CD4-positive, CD25-positive, alpha-beta regulatory T cell (primary cell): ENCODE measurements at regions not wholly inside any gene's neighbourhood (a gene's known extent, or its start where the extent isn't known, plus 50 kb on each side); places are given as distances from the start of the nearest gene placed in this dataset.

Source experiments
- ATAC-seq, 2 donors: fragments of 150-1000 bp; cut with Tn5 transposase; one replicate each; pipeline ENCODE4 v1.10.0; 2021; ENCODE audit warnings: low read depth in 2 of 2, moderate number of reproducible peaks in 2 of 2, moderate library complexity in 1 of 2
- DNase-seq, 3 donors: peaks; one replicate each; pipeline versions ENCODE4 v3.0.0 to v3.0.0-alpha.2; 2012 to 2022; ENCODE audit warnings: mixed read lengths in 1 of 3
- H3K27ac ChIP-seq: one replicate; pipeline ENCODE4 v1.7.0; 2013; ENCODE audit warnings: mild to moderate bottlenecking, low read length; ENCODE audit not compliant: insufficient read depth, poor library complexity, severe bottlenecking
- H3K27me3 ChIP-seq: one replicate; pipeline ENCODE4 v1.7.0; 2013; ENCODE audit warnings: low read length; ENCODE audit not compliant: control insufficient read depth, insufficient read depth
- H3K36me3 ChIP-seq: one replicate; pipeline ENCODE4 v1.7.0; 2013; ENCODE audit warnings: mild to moderate bottlenecking, low read length, moderate library complexity; ENCODE audit not compliant: control insufficient read depth, insufficient read depth
- H3K4me1 ChIP-seq: 2 replicates; pipeline ENCODE4 v1.7.0; 2013; ENCODE audit warnings: mild to moderate bottlenecking, low read length; ENCODE audit not compliant: insufficient read depth, control insufficient read depth, poor library complexity, severe bottlenecking
- H3K4me3 ChIP-seq: one replicate; pipeline ENCODE4 v1.7.0; 2013; ENCODE audit warnings: low read depth, mild to moderate bottlenecking, low read length, moderate library complexity
- H3K9me3 ChIP-seq, 2 experiments: 1 replicate in 1 of 2; 2 replicates in 1 of 2; pipeline ENCODE4 v1.7.0; 2013; ENCODE audit warnings: low read length in 2 of 2, mild to moderate bottlenecking in 1 of 2, moderate library complexity in 1 of 2; ENCODE audit not compliant: control insufficient read depth in 2 of 2
- H3K27ac Mint-ChIP-seq, 3 donors: one replicate each; pipeline ENCODE4 v1.8.0; 2020 to 2022; ENCODE audit warnings: mild to moderate bottlenecking in 3 of 3, mixed read lengths in 3 of 3, moderate library complexity in 2 of 3
- H3K27me3 Mint-ChIP-seq: one replicate; pipeline ENCODE4 v1.8.0; 2022; ENCODE audit warnings: mild to moderate bottlenecking, mixed read lengths
- H3K36me3 Mint-ChIP-seq: one replicate; pipeline ENCODE4 v1.8.0; 2020; ENCODE audit warnings: mixed read lengths
- H3K4me1 Mint-ChIP-seq, 4 donors: one replicate each; pipeline ENCODE4 v1.8.0; 2020 to 2022; ENCODE audit warnings: mixed read lengths in 4 of 4, mild to moderate bottlenecking in 1 of 4
- H3K4me3 Mint-ChIP-seq, 4 donors: one replicate each; pipeline ENCODE4 v1.8.0; 2020 to 2022; ENCODE audit warnings: mild to moderate bottlenecking in 4 of 4, mixed read lengths in 4 of 4, moderate library complexity in 3 of 4
- H3K9me3 Mint-ChIP-seq, 7 donors: one replicate each; pipeline ENCODE4 v1.8.0; 2020 to 2022; ENCODE audit warnings: mixed read lengths in 7 of 7, mild to moderate bottlenecking in 3 of 7, moderate library complexity in 2 of 7

- no peaks in the 10 kb centered on the region for H3K36me3 Mint-ChIP-seq
- H3K9me3 Mint-ChIP-seq = no peaks in the 10 kb centered on the region
- H3K27ac Mint-ChIP-seq = no peak overlapping the region
- DNase-seq (no peak), ATAC-seq (no peak)
- H3K27me3 ChIP-seq = no peaks in the 10 kb centered on the region
- no peak overlapping the region for H3K4me3 Mint-ChIP-seq
- H3K27me3 Mint-ChIP-seq = no peaks in the 10 kb centered on the region
- H3K36me3 ChIP-seq = no peaks in the 10 kb centered on the region
- no peaks in the 10 kb centered on the region for H3K4me1 Mint-ChIP-seq
- no peak overlapping the region for H3K27ac ChIP-seq
- H3K9me3 ChIP-seq = no peaks in the 10 kb centered on the region
- no peaks in the 10 kb centered on the region for H3K4me1 ChIP-seq
- H3K4me3 ChIP-seq = no peak overlapping the region
These were observed 184.3 kb downstream of the THBS2 start for GRCh38 chr6:169069356-169069755.

GRCh38 chr6:169064194-169064593, 189.5 kb downstream of the THBS2 start:
- Histone ChIP-seq H3K27ac (no peak overlapping the region), H3K27me3 (no peaks in the 10 kb centered on the region), H3K9me3 (no peaks in the 10 kb centered on the region), H3K4me3 (no peak overlapping the region), H3K36me3 (no peaks in the 10 kb centered on the region), H3K4me1 (no peaks in the 10 kb centered on the region)
- Mint-ChIP-seq H3K36me3 (no peaks in the 10 kb centered on the region), H3K27ac (no peak overlapping the region), H3K27me3 (peaks cover 6% of the 10 kb centered on the region), H3K9me3 (peaks cover 0 to 2% (median 0%) of the 10 kb centered on the region in 7 donors), H3K4me1 (no peaks in the 10 kb centered on the region), H3K4me3 (no peak overlapping the region)
- DNase-seq (no peak), ATAC-seq (no peak)

GRCh38 chr6:169062272-169062671, 191.4 kb downstream of the THBS2 start:
- Mint-ChIP-seq H3K27ac (no peak overlapping the region), H3K27me3 (peaks cover 10% of the 10 kb centered on the region), H3K9me3 (peaks cover 0 to 2% (median 1%) of the 10 kb centered on the region in 7 donors), H3K36me3 (no peaks in the 10 kb centered on the region), H3K4me3 (no peak overlapping the region), H3K4me1 (no peaks in the 10 kb centered on the region)
- Histone ChIP-seq H3K27me3 (no peaks in the 10 kb centered on the region), H3K4me3 (no peak overlapping the region), H3K9me3 (no peaks in the 10 kb centered on the region), H3K36me3 (no peaks in the 10 kb centered on the region), H3K4me1 (no peaks in the 10 kb centered on the region), H3K27ac (no peak overlapping the region)
- DNase-seq = no peak
- ATAC-seq = no peak

- Mint-ChIP-seq H3K27me3 (peaks cover 10% of the 10 kb centered on the region), H3K27ac (no peak overlapping the region), H3K36me3 (no peaks in the 10 kb centered on the region), H3K4me1 (peaks cover 0 to 4% (median 2%) of the 10 kb centered on the region in 4 donors), H3K9me3 (peaks cover 0 to 8% (median 2%) of the 10 kb centered on the region in 7 donors), H3K4me3 (no peak overlapping the region)
- Histone ChIP-seq H3K4me3 (no peak overlapping the region), H3K27me3 (no peaks in the 10 kb centered on the region), H3K36me3 (no peaks in the 10 kb centered on the region), H3K9me3 (no peaks in the 10 kb centered on the region), H3K27ac (no peak overlapping the region), H3K4me1 (no peaks in the 10 kb centered on the region)
- ATAC-seq = no peak
- DNase-seq = no peak
These were observed 195.0 kb downstream of the THBS2 start for GRCh38 chr6:169058634-169059033.

- Mint-ChIP-seq H3K27me3 (peaks cover 6% of the 10 kb centered on the region), H3K36me3 (no peaks in the 10 kb centered on the region), H3K4me3 (no peak overlapping the region), H3K9me3 (peaks cover 0 to 8% (median 2%) of the 10 kb centered on the region in 7 donors), H3K4me1 (peaks cover 0 to 4% (median 2%) of the 10 kb centered on the region in 4 donors), H3K27ac (no peak overlapping the region)
- Histone ChIP-seq H3K9me3 (no peaks in the 10 kb centered on the region), H3K36me3 (no peaks in the 10 kb centered on the region), H3K4me3 (no peak overlapping the region), H3K4me1 (no peaks in the 10 kb centered on the region), H3K27me3 (no peaks in the 10 kb centered on the region), H3K27ac (no peak overlapping the region)
- DNase-seq (no peak), ATAC-seq (no peak)
These were observed 201.2 kb downstream of the THBS2 start for GRCh38 chr6:169052462-169052861.

GRCh38 chr6:169051371-169051770, 202.3 kb downstream of the THBS2 start:
- no peaks in the 10 kb centered on the region for H3K9me3 ChIP-seq
- H3K27ac ChIP-seq = no peak overlapping the region
- no peaks in the 10 kb centered on the region for H3K36me3 Mint-ChIP-seq
- H3K27me3 Mint-ChIP-seq = peaks cover 6% of the 10 kb centered on the region
- no peaks in the 10 kb centered on the region for H3K4me1 ChIP-seq
- no peak overlapping the region for H3K27ac Mint-ChIP-seq
- H3K4me3 Mint-ChIP-seq = no peak overlapping the region
- ATAC-seq (no peak), DNase-seq (no peak)
- H3K27me3 ChIP-seq = no peaks in the 10 kb centered on the region
- H3K36me3 ChIP-seq = no peaks in the 10 kb centered on the region
- H3K4me3 ChIP-seq = no peak overlapping the region
- peaks cover 0 to 6% (median 0%) of the 10 kb centered on the region in 7 donors for H3K9me3 Mint-ChIP-seq
- peaks cover 0 to 4% (median 2%) of the 10 kb centered on the region in 4 donors for H3K4me1 Mint-ChIP-seq

- H3K27ac ChIP-seq = no peak overlapping the region
- Mint-ChIP-seq H3K9me3 (peaks cover 0 to 2% (median 0%) of the 10 kb centered on the region in 7 donors), H3K4me1 (no peaks in the 10 kb centered on the region), H3K27ac (no peak overlapping the region), H3K4me3 (no peak overlapping the region), H3K27me3 (peaks cover 6% of the 10 kb centered on the region), H3K36me3 (no peaks in the 10 kb centered on the region)
- no peaks in the 10 kb centered on the region for H3K4me1 ChIP-seq
- no peaks in the 10 kb centered on the region for H3K9me3 ChIP-seq
- DNase-seq (no peak), ATAC-seq (no peak)
- no peak overlapping the region for H3K4me3 ChIP-seq
- H3K36me3 ChIP-seq = no peaks in the 10 kb centered on the region
- H3K27me3 ChIP-seq = no peaks in the 10 kb centered on the region
These were observed 204.8 kb downstream of the THBS2 start for GRCh38 chr6:169048865-169049205.

GRCh38 chr6:169048185-169048864, 205.3 kb downstream of the THBS2 start:
- peaks cover 6% of the 10 kb centered on the region for H3K27me3 Mint-ChIP-seq
- peaks cover 0 to 2% (median 0%) of the 10 kb centered on the region in 7 donors for H3K9me3 Mint-ChIP-seq
- no peaks in the 10 kb centered on the region for H3K36me3 ChIP-seq
- H3K9me3 ChIP-seq = no peaks in the 10 kb centered on the region
- H3K4me3 Mint-ChIP-seq = no peak overlapping the region
- H3K4me1 Mint-ChIP-seq = no peaks in the 10 kb centered on the region
- H3K27ac ChIP-seq = no peak overlapping the region
- no peak overlapping the region for H3K27ac Mint-ChIP-seq
- no peaks in the 10 kb centered on the region for H3K4me1 ChIP-seq
- H3K27me3 ChIP-seq = no peaks in the 10 kb centered on the region
- no peak overlapping the region for H3K4me3 ChIP-seq
- DNase-seq (no peak), ATAC-seq (no peak)
- H3K36me3 Mint-ChIP-seq = no peaks in the 10 kb centered on the region
